Panc1 (cell line): ENCODE measurements at regions not wholly inside any gene's neighbourhood (a gene's known extent, or its start where the extent isn't known, plus 50 kb on each side); places are given as distances from the start of the nearest gene placed in this dataset.

Experiments used
- POLR2AphosphoS5 ChIP-seq: IDR thresholded peaks from 2 replicates; pipeline ENCODE4 v1.6.1; 2012; ENCODE audit warnings: mild to moderate bottlenecking, low read depth, low read length, moderate library complexity
- SIN3A ChIP-seq: IDR thresholded peaks from 2 replicates; pipeline ENCODE4 v1.6.1; 2012; ENCODE audit warnings: low read depth, mild to moderate bottlenecking, low read length, moderate library complexity, borderline replicate concordance; ENCODE audit not compliant: insufficient read depth
- TCF7L2 ChIP-seq: IDR thresholded peaks from 2 replicates; pipeline ENCODE4 v1.6.1; 2011; ENCODE audit warnings: mild to moderate bottlenecking, low read depth, low read length, inconsistent platforms
- TF ChIP-seq, protein P1 (sequence below): fragments of 450-650 bp; IDR thresholded peaks from 2 replicates; pipeline ENCODE4 v1.5.1; 2017; ENCODE audit warnings: mild to moderate bottlenecking
- TF ChIP-seq, protein P2 (sequence below), 2 experiments: IDR thresholded peaks; 2 replicates each; pipeline ENCODE4 v1.6.1; 2011 to 2012; ENCODE audit warnings: low read depth in 2 of 2, control low read depth in 1 of 2, low read length in 1 of 2, mild to moderate bottlenecking in 1 of 2, moderate library complexity in 1 of 2; ENCODE audit not compliant: insufficient read depth in 1 of 2

DNA sequence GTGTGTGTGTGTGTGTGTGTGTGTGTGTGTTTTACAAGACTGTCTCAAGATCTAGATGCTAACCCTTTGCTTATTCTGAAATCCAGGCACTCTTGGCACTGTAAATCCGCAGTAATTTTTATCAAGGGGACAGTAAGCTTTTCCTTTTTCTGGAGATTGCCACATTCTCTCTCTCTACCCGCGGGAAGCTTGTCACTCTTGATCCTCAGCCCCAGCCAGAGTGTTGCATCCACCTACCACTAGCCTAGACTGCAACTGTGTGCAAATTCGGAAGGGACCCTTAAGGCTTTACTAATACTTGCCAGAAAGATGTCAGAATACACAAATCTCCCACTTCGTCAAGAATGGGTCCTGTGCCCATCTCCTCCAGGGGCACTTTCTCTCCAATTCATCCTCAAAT is 54.9 kb upstream of the EPB41L4A start:
- TF ChIP-seq, protein P1, sequence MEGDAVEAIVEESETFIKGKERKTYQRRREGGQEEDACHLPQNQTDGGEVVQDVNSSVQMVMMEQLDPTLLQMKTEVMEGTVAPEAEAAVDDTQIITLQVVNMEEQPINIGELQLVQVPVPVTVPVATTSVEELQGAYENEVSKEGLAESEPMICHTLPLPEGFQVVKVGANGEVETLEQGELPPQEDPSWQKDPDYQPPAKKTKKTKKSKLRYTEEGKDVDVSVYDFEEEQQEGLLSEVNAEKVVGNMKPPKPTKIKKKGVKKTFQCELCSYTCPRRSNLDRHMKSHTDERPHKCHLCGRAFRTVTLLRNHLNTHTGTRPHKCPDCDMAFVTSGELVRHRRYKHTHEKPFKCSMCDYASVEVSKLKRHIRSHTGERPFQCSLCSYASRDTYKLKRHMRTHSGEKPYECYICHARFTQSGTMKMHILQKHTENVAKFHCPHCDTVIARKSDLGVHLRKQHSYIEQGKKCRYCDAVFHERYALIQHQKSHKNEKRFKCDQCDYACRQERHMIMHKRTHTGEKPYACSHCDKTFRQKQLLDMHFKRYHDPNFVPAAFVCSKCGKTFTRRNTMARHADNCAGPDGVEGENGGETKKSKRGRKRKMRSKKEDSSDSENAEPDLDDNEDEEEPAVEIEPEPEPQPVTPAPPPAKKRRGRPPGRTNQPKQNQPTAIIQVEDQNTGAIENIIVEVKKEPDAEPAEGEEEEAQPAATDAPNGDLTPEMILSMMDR: no peak
- TF ChIP-seq POLR2AphosphoS5 (no peak), TCF7L2 (no peak), SIN3A (no peak)
- TF ChIP-seq, protein P2, sequence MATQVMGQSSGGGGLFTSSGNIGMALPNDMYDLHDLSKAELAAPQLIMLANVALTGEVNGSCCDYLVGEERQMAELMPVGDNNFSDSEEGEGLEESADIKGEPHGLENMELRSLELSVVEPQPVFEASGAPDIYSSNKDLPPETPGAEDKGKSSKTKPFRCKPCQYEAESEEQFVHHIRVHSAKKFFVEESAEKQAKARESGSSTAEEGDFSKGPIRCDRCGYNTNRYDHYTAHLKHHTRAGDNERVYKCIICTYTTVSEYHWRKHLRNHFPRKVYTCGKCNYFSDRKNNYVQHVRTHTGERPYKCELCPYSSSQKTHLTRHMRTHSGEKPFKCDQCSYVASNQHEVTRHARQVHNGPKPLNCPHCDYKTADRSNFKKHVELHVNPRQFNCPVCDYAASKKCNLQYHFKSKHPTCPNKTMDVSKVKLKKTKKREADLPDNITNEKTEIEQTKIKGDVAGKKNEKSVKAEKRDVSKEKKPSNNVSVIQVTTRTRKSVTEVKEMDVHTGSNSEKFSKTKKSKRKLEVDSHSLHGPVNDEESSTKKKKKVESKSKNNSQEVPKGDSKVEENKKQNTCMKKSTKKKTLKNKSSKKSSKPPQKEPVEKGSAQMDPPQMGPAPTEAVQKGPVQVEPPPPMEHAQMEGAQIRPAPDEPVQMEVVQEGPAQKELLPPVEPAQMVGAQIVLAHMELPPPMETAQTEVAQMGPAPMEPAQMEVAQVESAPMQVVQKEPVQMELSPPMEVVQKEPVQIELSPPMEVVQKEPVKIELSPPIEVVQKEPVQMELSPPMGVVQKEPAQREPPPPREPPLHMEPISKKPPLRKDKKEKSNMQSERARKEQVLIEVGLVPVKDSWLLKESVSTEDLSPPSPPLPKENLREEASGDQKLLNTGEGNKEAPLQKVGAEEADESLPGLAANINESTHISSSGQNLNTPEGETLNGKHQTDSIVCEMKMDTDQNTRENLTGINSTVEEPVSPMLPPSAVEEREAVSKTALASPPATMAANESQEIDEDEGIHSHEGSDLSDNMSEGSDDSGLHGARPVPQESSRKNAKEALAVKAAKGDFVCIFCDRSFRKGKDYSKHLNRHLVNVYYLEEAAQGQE (IDR thresholded peaks at IDR 0.05; ENCODE audit: insufficient read depth in 1 of 2, low read depth in 2 of 2, low read length in 1 of 2): no peak
